GM12878 (cell line): ENCODE measurements at regions not wholly inside any gene's neighbourhood (a gene's known extent, or its start where the extent isn't known, plus 50 kb on each side); places are given as distances from the start of the nearest gene placed in this dataset.
"Not testable (repeated sequence)": the region's sequence is repeated elsewhere in the genome, so short reads cannot be mapped to it uniquely, and the experiment has no call there.

Experiments
- ATAC-seq: fragments of 200-7000 bp; cut with Tn5 transposase; 3 replicates; pipeline ENCODE4 v1.9.1; 2020; ENCODE audit warnings: mild to moderate bottlenecking, moderate library complexity
- BruUV-seq: library from RNA; stranded (reverse); fragments of 400-500 nt; replicated peaks from 2 replicates; lab custom pipeline; 2021; lab: Mats Ljungman, UMichigan
- CTCF ChIA-PET: fragments of 300-600 bp; sonication (Branson Sonifier 250); formaldehyde crosslinking; extraction: SDS; loops from one replicate; lab custom pipeline; 2021; ENCODE audit warnings: inconsistent platforms; lab: Yijun Ruan, JAX
- POLR2A ChIA-PET: fragments of 350-600 bp; formaldehyde crosslinking; extraction: SDS; loops from one replicate; lab custom pipeline; 2021; ENCODE audit warnings: inconsistent platforms; lab: Charles Lee
- RAD21 ChIA-PET: fragments of 300-600 bp; sonication (Branson Sonifier 250); formaldehyde crosslinking; loops from one replicate; lab custom pipeline; 2023; ENCODE audit warnings: antibody characterized with exemption; ENCODE audit not compliant: unreplicated experiment; lab: Charles Lee
- SMC1A ChIA-PET: fragments of 300-600 bp; sonication (Branson Sonifier 250); formaldehyde crosslinking; loops from one replicate; lab custom pipeline; 2023; ENCODE audit not compliant: unreplicated experiment, uncharacterized antibody; lab: Charles Lee
- DNase-seq: peaks from one replicate; pipeline ENCODE4 v3.0.0-alpha.2; 2011; ENCODE audit warnings: low read depth, low spot score
- FAIRE-seq: peaks from 3 replicates; lab custom pipeline; 2011; peaks lifted over from hg19 to GRCh38; lab: Jason Lieb, UNC
- H2AFZ ChIP-seq: 2 replicates; pipeline ENCODE4 v1.6.0; 2011; ENCODE audit warnings: low read depth, low read length, control low read depth; ENCODE audit not compliant: control insufficient read depth
- H3K27ac ChIP-seq: 2 replicates; pipeline ENCODE4 v1.5.1; 2011; ENCODE audit warnings: control low read depth; ENCODE audit not compliant: control insufficient read depth, insufficient read depth
- H3K27me3 ChIP-seq, 2 experiments: replicated peaks in 1 of 2; 2 replicates each; pipeline versions ENCODE4 v1.6.0 to v1.6.1; 2011; ENCODE audit warnings: low read length in 1 of 2; ENCODE audit not compliant: control insufficient read depth in 2 of 2, insufficient read depth in 2 of 2
- H3K36me3 ChIP-seq, 2 experiments: 2 replicates each; pipeline ENCODE4 v1.5.1; 2011; ENCODE audit warnings: low read length in 1 of 2; ENCODE audit not compliant: control insufficient read depth in 2 of 2, insufficient read depth in 2 of 2
- H3K4me1 ChIP-seq: 2 replicates; pipeline ENCODE4 v1.6.1; 2011; ENCODE audit warnings: mild to moderate bottlenecking, low read length, moderate library complexity, mixed read lengths; ENCODE audit not compliant: control insufficient read depth, insufficient read depth
- H3K4me2 ChIP-seq: 2 replicates; pipeline ENCODE4 v1.6.0; 2011; ENCODE audit warnings: control low read depth; ENCODE audit not compliant: control insufficient read depth, insufficient read depth
- H3K4me3 ChIP-seq: fragments of 200-600 bp; sonication (generic); 2 replicates; pipeline ENCODE4 v1.5.1; 2016
- H3K79me2 ChIP-seq: 2 replicates; pipeline ENCODE4 v1.6.0; 2011; ENCODE audit warnings: low read length; ENCODE audit not compliant: control insufficient read depth, insufficient read depth
- H3K9ac ChIP-seq: 2 replicates; pipeline ENCODE4 v1.8.0; 2011; ENCODE audit warnings: low read length, control low read depth, mixed read lengths; ENCODE audit not compliant: control insufficient read depth, insufficient read depth
- H3K9me3 ChIP-seq: replicated peaks from 3 replicates; pipeline ENCODE4 v1.5.1; 2011; ENCODE audit warnings: mild to moderate bottlenecking, low read length; ENCODE audit not compliant: control insufficient read depth, insufficient read depth
- H4K20me1 ChIP-seq: 2 replicates; pipeline ENCODE4 v1.6.0; 2011; ENCODE audit not compliant: control insufficient read depth, insufficient read depth
- MYB ChIP-seq: fragments of 150-350 bp; IDR thresholded peaks from 2 replicates; pipeline ENCODE4 v1.6.1; 2014; ENCODE audit warnings: mild to moderate bottlenecking, low read depth, low read length, borderline replicate concordance
- POLR2A ChIP-seq: IDR thresholded peaks from 2 replicates; pipeline ENCODE4 v1.6.1; 2011; ENCODE audit warnings: low read depth, mild to moderate bottlenecking, low read length
- TARDBP ChIP-seq: IDR thresholded peaks from 2 replicates; pipeline ENCODE4 v1.6.1; 2016; ENCODE audit warnings: borderline replicate concordance
- ZNF592 ChIP-seq: fragments of 450-650 bp; IDR thresholded peaks from 2 replicates; pipeline ENCODE4 v1.6.1; 2017; ENCODE audit warnings: mild to moderate bottlenecking, moderate library complexity
- ZZZ3 ChIP-seq: IDR thresholded peaks from 2 replicates; pipeline ENCODE4 v1.6.1; 2011; ENCODE audit warnings: low read depth; ENCODE audit not compliant: control insufficient read depth, insufficient read length
- WGBS: methylation state at CpG from one replicate; pipeline ENCODE4 v1.1.6; 2016; ENCODE audit warnings: low lambda C conversion rate; ENCODE audit not compliant: insufficient replicate concordance, insufficient coverage; ENCODE audit errors: missing lambda C conversion rate; 5-methylcytosine and 5-hydroxymethylcytosine counted together
- in situ Hi-C: fragments of 300-500 bp; cut with MboI; formaldehyde crosslinking; loops from 9 replicates; pipeline ENCODE4 v1.14.3; 2018; ENCODE audit warnings: mixed read lengths
- intact Hi-C: fragments of 100-400 bp; cut with micrococcal nuclease; formaldehyde crosslinking; loops from one replicate; pipeline ENCODE4 v1.14.2; 2022; ENCODE audit not compliant: unreplicated experiment

- TF ChIP-seq TARDBP (no peak), POLR2A (no peak), ZNF592 (no peak), ZZZ3 (no peak), MYB (no peak)
These were observed 106.7 kb upstream of the PLEKHG1 start (continued) for GRCh38 chr6:150492941-150493340.

GRCh38 chr6:150493552-150493951 lies 106.1 kb upstream of the PLEKHG1 start:
- in situ Hi-C loops, ATAC-seq, SMC1A ChIA-PET, CTCF ChIA-PET, RAD21 ChIA-PET, DNase-seq, H3K79me2 ChIP-seq, H3K36me3 ChIP-seq, H3K4me2 ChIP-seq, H3K9ac ChIP-seq, BruUV-seq, H3K27ac ChIP-seq, H2AFZ ChIP-seq, POLR2A ChIA-PET, H3K4me1 ChIP-seq, H4K20me1 ChIP-seq, H3K9me3 ChIP-seq, H3K4me3 ChIP-seq, FAIRE-seq, intact Hi-C loops, H3K27me3 ChIP-seq: not testable (repeated sequence)
- WGBS, result 50% methylated on average over 2 of the region's 2 CpGs
